GM19438 (cell line): ENCODE measurements at regions not wholly inside any gene's neighbourhood (a gene's known extent, or its start where the extent isn't known, plus 50 kb on each side); places are given as distances from the start of the nearest gene placed in this dataset.
"Not testable (repeated sequence)": the region's sequence is repeated elsewhere in the genome, so short reads cannot be mapped to it uniquely, and the experiment has no call there.

Experiments used
- ATAC-seq: cut with Tn5 transposase; IDR thresholded peaks from one replicate; pipeline ENCODE4 v1.9.1; 2021; ENCODE audit warnings: low read depth; ENCODE audit not compliant: unreplicated experiment

DNA sequence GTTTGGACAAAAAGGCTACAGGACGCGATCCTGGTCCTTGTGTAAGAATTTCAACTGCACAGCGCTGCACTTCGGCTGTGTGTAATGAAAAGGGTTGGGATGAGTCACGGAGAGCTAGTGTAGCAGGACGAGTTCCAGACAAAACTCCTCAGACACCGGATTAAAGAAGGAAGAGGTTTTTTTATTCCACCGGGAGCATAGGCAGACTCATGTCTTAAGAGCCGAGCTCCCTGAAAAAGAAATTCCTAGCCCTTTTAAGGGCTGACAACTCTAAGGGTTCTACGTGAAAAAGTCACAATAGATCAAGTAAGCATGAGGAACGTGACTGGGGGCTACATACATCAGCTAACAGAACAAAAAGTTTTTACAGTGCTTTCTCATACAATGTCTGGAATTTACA, 54.8 kb upstream of the FAM90A1 start:
- not testable (repeated sequence) for ATAC-seq

DNA sequence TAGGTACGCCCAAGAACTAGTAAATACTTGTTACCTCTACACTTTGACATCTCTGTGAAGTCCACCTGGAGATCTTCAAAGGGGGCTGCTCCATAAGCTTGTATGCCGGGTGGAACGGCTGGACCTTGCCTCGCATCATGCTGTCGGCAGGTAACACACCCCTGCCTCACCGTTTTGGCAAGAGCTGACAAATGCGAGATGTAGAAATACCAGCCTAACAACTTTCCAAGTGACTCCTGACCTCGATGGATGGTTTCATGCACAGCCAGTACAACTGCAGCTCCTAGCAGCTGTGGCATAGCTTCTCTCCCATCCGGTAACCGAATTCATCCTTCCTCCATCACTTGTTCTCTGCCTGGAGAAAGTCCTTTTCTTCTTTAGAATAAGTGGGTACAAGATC, 58.3 kb upstream of the FAM90A1 start:
- ATAC-seq: not testable (repeated sequence)

DNA sequence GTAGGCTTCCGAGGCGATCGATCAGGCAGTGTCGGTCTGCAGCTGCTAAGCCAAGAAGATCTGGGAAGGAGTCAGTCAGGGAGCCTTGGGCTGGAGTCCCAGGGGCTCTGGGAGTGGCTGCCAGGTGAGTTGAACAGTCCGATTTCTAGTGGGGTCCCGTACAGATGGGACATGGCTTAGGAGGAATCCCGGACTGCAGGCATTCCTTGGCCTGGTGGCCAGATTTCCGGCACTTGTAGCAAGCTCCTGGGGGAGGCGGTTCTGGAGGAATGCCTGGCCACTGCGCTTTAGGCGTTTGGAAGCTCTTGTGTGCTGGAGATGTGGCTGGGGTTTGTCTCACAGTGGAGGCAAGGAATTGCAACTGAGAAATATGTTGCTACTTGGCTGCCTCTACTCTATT, 64.3 kb upstream of the FAM90A1 start:
- not testable (repeated sequence) for ATAC-seq

DNA sequence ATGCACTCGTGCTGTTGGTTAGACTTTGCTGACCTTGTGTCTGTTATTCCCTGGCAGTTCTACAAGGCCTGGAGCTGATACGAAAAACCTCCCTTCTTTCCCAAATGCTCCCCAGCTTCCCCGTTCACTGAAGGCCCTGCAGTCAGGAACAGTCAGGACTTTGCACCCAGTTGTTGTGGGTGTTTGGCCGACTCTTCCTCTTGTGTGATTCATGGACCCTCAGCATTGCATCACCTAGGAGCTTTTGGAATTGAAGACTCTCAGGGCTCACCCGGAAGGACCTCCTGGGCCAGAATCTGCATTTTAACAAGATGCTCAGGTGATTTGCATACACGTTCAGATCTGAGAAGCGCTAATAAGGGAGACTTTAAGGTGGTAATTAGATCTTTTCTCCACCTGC, 67.2 kb upstream of the FAM90A1 start:
- ATAC-seq: not testable (repeated sequence)

DNA sequence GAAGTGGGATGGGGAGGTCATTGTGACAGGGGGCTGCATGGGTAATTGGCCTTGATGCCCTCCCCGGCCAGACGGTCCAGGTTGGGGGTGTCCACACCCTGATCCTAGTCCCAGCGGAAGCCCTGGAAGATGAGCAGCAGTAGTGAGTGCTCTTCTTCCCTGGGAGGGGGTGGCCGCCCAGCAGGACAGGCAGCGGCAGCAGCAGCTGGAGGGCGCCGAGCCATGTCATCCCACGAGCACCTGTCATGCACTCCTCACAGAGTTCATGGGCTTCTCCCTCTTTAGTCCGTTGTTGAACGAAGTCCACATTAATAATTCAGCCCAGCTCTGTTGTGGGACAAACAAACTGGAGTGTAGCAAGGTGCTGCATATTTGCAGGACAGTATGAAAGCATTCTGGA, 81.2 kb upstream of the FAM90A1 start:
- ATAC-seq: not testable (repeated sequence)

DNA sequence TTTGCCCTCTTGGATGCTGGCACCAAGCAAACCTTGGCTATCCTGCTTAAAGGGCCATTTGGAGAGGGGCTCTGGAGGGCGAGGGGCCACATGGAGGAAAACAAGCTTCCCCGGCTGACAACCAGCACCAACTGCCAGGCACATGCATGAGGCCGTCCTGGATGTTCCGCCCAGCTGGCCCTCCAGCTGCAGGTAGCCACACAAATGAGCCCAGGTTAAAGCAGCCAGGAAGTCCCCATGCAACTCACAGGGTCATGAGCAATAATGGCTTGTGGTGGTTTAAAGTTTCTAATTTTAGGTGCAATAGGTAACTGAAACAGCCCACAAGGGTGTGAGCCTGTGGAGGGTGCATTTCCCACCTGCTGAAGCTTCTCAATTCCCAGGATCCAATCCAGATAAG, 88.6 kb upstream of the FAM90A1 start:
- not testable (repeated sequence) for ATAC-seq

DNA sequence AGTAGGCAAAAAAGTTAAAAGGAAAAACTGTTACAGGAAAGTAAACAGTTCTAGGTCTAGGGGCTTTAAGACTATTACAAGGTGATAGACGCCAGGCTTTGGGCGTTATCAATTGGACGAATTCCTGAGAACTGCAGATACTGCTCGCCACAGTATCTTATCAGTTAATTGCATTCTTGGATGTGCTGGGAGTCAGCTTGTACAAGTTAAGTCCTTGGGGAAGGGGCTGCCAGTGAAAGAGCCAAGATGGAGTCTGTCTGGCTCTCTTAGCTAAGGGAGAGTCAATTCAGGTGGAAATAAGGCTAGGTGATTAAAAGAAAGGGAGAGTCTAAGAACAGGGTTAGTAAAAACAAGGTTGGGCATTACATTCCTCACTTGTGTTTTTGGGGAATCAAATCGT, 90.3 kb upstream of the FAM90A1 start:
- ATAC-seq: not testable (repeated sequence)

DNA sequence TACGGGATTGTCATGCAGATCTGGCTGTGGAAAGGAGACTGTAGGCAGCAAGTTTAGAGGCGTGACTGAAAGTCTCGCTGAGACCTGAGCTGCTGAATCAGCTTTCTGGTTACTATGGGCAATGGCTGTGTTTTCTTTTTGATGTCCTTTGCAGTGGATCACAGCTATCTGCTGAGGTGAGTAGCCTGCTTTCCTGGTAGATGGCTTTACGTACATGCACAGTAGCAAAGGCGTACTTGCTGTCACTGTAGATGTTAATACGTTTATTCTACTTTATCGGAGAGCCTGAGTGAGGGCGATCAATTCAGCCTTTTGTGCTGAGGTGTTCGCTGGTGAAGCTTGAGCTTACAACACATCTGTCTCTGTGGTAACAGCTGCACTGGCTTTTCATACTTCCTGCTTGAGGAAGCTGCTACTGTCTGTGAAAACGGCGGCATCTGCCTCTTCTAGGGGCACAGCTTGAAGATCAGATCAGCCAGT, 92.9 kb upstream of the FAM90A1 start:
- ATAC-seq: not testable (repeated sequence)

DNA sequence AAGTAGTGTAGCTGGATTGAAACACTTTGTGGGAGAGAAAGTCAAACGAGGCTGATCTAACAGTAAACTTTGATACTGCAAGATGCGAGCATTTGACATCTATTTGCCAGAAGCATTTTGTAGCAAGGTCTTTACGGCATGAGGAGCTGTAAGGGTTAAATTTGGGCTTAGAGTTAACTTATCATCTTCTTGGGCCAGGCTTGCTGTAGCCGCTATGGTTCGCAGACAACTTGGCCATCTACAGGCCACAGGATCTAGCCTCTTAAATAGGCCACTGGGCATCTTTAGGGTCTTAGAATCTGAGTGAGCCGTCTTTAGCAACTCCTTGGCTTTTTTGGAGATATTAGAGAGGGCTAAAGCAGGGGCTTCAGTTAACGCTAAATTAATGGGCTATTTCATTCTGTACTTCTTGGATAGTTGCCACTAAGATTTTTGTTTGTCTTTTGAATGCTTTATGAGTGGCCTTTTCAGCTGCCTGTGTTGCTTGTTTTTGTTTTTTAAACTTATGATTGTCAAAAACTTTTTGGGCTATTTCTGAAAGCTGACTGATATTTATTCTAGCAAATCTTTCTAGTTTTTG, 93.5 kb upstream of the FAM90A1 start:
- not testable (repeated sequence) for ATAC-seq

DNA sequence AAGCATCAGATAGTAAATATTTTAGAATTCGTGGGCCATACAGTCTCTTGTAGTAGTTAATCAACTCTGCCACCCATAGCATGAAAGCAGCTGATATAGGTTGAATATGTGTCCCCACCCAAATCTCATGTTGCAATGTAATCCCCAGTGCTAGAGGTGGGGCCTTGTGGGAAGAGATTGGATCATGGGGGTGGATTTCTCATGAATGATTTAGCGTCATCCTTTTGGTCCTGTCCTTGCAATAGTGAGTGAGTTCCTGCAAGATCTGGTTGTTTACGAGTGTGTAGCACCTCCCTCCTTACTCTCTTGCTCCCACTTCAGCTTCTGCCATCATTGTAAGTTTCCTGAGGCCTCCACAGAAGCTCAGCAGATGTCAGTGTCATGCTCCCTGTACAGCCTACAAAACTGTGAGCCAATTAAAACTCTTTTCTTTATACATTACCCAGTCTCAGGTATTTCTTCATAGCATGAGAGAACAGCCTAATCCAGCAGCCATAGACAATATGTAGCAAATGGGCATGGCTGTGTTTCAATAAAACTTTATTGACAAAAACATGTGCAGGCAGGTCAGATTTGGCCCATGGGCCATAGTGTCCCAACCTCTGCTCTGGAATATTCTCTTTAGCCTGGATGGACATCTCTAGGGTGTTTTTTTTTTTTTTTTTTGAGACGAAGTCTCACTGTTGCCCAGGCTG, 97.9 kb upstream of the FAM90A1 start:
- not testable (repeated sequence) for ATAC-seq

DNA sequence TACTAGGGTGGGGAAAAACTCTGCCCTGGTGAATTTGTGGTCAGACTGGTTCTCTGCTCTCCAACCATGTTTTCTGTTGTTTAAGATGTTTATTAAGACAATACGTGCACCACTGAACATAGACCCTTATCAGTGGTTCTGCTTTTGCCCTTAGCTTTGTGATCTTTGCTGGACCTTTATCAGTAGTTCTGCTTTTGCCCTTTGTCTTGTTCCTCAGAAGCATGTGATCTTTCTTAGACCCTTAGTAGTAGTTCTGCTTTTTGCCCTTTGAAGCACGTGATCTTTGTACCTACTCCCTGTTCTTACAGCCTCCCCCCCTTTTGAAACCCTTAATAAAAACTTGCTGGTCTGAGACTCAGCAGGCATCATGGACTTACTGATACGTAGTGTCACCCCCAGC, 101.4 kb upstream of the FAM90A1 start:
- ATAC-seq: not testable (repeated sequence)

DNA sequence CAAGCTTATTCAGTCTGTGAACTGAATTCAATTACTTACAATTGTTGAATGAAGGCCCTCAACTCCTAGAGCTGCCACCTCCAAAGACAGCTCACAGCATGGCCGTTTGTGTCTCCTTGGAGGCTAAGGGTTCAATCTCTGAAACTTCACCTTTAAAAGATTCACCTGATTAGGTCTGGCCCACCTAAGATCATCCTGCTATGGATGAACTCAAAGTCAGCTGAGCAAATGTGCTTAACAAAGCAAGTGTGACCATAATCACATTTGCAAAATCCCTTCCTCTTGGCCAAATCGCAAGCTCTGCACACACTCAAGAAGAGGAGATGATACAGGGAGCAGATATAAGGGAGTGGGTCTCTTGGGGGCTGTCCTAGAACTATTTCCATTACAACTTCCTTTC, 105.0 kb upstream of the FAM90A1 start:
- not testable (repeated sequence) for ATAC-seq

DNA sequence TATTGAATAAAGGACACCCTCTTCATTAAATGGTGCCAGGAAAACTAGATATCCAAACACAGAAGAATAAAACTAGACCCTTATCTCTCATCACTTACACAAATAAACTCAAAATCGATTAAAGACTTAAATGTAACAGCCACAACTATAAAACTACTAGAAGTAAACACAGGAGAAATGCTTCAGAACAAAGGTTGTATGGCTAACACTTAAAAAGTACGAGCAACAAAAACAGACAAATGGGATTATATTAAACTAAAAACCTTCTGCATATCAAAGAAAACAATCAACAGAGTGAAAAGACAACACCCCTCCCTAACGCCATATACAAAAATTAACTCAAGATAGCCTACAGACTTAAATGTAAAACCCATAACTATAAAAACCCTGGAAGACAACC, 104.7 kb upstream of the CLEC6A start:
- ATAC-seq: not testable (repeated sequence)

DNA sequence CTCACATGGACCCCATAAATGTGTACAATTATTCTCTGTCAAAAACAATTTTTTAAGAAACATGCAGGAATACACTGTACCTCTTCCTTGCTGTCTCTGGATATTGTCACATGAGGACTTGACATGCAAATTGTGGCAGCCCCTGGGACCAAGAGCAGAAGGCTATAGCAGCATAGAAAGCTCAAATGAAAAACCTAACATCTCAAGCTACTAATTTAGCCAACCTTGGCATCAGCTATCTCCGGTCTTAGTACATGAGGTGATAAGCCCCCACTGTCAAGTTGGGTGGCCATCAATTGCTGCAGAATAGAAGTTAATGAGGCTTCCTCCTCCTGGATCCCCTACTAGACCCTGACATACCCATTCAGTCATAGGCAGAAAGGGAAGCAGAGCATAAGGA, 101.0 kb upstream of the CLEC6A start:
- ATAC-seq: not testable (repeated sequence)

DNA sequence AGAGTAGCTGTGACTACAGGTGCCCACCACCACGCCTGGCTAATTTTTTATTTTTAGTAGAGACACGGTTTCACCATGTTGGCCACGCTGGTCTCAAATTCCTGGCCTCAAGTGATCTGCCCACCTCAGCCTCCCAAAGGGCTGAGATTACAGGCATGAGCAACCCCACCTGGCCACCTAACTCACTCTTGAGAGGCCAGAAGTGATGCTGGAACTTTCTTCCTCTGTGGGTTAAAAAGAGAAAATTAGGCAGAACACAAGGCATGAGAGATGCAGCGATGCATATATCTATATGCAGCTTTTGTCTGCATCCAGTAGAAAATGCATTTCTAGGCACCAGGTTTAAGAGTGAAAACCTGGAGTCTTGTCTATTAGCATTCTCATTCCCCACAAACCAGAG, 100.2 kb upstream of the CLEC6A start:
- ATAC-seq: not testable (repeated sequence)

DNA sequence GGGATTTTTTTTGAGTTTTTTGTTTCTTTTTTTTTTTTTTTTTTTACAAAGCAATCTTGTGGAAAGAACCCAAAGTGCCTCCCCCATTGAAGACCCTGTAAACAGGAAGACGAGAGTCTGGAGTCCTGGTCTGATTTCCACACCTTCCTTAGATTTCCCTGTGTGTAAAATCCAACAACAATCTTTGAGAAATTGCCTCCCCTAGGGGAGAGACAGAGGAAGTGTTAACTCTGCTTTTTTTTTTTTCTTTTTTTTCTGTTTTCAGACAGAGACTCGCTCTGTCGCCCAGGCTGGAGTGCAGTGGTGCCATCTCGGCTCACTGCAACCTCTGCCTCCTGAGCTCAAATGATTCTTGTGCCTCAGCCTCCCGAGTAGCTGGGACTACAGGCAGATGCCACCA, 82.0 kb upstream of the CLEC6A start:
- ATAC-seq: not testable (repeated sequence)

DNA sequence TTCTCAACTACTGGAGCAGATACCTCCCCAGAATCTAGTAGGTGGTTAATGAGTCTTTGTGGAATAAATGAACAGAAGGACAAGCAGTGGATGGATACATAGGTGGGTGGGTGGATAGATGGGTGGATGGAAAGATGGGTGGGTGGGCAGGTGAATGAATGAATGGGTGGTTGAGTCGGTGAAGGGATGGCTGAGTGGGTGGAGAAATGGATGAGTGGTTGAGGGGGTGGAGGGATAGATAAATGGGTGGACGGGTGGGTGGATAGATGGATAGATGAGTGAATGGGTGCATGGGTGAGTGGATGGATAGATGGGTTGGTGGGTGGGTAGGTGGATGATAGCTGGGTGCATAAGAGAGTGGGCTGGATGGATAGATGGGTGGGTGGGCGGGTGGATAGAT, 80.6 kb upstream of the CLEC6A start:
- not testable (repeated sequence) for ATAC-seq

DNA sequence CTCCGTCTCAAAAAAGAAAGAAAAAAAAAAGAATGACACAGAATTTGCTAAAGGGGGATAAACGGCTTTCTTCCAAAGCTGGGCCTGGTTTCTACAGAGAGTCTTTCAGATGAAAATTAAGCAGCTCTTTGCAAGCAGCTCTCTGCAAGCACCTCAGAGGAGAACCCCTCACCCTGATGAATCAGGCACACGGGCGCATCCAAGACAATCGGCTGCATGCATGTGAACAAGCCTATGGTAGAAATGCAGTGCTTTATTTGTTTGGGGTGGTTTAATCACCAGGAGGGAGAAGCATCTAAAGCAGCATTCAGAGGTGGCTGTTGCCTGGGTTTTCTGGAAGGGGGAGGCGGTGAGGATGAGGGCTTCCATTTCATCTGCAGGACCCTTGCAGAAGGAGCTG, 78.0 kb upstream of the CLEC6A start:
- ATAC-seq: not testable (repeated sequence)

DNA sequence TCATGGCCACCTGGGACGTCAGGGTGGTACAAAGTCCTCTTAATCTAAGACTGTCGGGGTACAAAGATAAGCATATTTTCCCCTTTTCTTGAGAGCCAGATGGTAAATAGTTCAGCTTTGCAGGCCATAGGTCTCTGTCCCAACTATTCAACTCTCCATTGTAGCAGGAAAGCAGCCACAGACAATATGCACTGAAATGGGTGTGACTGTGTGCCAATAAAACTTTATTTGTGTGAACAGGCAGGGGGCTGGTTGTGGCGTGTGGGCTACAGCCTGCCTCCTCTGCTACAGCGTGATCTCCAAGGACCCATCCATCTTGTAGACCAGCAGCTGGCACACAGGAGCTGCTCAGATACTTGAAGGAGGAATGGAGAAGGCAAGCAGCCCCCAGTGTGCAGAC, 73.2 kb upstream of the CLEC6A start:
- not testable (repeated sequence) for ATAC-seq

DNA sequence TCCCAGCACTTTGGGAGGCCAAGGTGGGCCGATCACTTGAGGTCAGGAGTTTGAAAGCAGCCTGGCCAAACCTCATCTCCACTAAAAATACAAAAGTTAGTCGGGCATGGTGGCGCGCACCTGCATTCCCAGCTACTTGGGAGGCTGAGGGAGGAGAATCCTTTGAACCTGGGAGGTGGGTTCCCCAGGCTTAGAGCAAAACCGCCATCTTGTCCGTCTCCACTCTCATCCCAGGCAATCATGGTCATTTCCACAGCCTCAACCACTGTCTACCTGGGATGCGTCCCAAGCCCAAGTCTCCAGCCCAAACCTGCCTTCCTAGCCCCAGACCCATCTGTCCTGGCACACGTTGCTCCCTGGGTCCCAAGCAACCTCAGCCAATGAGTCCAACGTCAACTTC, 71.1 kb upstream of the CLEC6A start:
- ATAC-seq: not testable (repeated sequence)

DNA sequence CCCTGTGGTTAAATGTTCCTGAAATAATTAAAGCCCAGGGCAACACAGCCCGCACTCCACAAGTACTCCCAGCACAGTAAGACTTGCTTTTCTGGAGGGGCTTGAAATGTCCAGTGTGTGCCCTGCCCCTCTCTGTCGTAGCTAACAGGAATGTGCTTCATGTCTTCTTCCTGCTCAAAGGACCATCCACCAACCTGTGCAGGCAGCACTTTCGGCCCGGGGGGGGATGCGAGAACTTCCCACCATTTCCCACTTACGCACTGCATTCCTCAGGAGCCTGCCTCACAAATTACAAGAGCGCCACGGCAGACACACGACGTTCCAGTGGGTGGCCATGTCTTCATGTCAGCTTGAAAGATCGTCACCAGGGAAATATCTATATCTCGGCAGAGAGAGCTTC, 70.3 kb upstream of the CLEC6A start:
- ATAC-seq: not testable (repeated sequence)

DNA sequence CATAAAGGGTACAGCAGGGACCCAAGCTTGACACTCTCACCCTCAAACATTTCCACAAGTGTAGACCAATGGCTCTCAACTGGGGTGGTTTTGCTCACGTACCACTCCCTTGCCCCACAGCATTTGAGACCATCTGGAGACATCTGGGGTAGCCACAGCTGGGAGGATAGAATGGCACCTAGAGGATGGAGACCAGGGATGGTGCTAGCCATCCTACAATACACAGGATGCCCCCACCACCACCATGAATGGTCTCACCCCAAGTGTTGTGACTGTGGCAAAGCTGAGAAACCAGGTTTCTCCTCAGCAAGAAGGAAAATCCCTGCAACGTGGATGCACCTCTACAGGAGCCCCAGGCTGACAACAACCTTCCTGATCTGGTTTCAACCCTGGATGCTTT, 69.1 kb upstream of the CLEC6A start:
- not testable (repeated sequence) for ATAC-seq
